NCI-H2081 treated with DMSO at 0.1 percent for 48 hours (cell line): ENCODE measurements at regions not wholly inside any gene's neighbourhood (a gene's known extent, or its start where the extent isn't known, plus 50 kb on each side); places are given as distances from the start of the nearest gene placed in this dataset.

Experiments used
- DNase-seq: peaks from one replicate; lab custom pipeline; 2025; lab: John Stamatoyannopoulos, UW

DNA sequence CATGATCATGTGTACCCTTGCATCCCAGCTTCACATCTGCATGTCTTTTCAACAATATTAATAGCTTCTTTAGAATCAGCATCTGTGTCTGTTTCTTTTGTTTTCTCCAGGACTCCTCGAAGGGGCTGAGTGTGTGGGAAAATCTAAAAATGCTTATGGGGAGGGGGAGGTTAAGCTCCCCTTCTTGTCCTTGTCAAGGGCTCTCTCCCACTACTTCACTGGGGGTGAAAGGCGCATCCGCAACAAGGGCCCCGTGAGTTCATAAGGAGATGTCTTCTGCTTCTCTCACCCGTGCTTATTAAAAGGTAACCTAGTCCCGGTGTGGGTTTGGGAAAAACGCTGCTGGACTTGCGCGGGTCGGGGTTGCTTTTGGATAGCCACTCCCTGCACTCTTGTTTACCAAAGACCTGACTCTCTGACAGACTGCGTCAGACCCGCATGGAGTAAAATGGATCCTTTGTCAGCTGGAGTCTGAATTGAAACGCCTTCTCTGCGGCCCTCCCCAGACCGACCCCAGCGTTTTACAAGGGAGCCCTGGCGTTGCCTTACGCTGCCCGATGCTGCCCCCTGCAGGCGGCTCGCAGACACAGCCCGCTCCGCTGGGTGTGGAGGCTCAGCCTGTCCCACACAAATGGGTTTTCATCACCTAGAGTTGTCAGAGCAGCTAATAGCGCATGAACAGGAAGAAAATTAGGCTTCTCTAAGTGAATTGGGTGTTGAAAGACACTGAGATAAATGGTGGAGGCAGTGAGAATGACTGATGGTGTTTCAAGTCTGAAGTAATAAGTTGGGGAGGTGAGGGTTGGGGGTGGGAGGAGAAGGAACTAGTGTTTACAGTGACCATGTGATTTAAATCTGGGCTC, 53.8 kb downstream of the IER5 start:
- DNase-seq, result peak; percentile 51

DNA sequence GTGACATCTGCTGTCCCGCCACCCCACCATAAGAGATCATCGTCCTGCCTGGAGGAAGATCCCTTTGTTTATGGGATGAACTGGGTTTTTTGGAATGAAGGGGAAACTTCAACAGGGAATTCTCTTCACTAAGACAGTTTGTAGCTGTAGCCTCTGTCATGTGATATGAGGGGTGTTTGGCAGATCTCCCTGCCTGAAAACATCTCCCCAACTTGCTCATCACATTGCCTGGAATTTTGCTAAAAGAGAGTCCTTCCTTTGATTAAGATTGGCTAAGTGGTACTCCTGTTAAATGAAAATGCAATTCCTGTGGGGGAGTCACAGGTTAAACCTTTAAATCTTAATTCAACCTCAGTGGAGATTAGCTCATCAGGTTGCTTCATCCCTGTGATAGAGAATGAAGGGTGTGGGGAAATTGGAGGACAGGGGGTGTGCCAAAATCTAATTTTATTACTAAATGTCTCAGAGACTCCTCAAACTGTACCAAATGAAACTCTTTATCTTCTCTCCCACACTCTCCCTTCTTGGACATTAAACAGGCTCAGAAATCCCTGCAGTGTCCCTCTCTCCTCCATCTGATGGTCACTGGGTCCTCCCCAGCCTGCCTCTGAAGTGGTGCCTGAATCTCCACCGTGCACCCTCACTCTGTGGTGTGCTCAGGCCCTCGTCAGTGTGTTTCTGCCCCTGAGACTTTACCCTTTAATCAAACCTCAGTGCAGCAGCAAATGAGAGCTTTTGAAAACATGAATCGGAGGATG, 54.8 kb downstream of the IER5 start:
- no peak for DNase-seq

DNA sequence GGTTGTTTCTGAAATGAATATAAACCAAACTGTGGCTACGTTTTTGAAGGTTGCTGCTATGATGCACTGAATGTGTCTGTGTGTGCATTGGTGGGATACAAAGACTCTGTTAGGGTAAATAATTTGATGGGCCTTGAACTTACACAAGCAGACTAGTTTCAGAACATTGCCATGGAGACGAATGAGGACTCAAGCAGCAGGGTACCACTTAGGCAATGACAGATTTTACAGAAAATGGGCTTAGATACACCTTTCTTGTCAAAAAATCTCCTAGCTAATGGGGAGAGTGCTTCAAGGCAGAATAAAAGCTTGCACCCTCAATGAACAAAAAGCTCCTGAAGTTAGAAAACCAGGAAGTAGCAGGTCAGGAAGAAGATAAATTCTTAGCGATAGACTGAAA, 55.7 kb downstream of the IER5 start:
- no peak for DNase-seq

DNA sequence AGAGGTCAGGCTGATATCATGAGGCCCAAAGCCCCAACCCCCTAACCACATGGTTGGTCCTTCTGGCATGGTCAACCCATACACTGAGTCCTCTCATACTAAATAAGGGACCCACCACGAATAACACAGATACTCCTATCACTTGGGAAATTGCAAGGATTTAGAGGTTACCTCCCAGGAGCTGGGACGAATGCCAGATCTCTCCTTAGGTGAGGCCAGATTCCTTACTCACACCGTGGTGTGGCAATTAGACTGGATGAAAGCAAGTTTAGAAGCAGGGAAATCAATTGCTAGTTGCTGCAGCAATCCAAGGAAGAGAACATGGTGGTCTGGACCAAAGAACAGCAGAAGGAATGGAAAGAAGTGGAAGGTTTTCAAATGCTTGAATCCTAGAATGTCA, 60.1 kb downstream of the IER5 start:
- no peak for DNase-seq

DNA sequence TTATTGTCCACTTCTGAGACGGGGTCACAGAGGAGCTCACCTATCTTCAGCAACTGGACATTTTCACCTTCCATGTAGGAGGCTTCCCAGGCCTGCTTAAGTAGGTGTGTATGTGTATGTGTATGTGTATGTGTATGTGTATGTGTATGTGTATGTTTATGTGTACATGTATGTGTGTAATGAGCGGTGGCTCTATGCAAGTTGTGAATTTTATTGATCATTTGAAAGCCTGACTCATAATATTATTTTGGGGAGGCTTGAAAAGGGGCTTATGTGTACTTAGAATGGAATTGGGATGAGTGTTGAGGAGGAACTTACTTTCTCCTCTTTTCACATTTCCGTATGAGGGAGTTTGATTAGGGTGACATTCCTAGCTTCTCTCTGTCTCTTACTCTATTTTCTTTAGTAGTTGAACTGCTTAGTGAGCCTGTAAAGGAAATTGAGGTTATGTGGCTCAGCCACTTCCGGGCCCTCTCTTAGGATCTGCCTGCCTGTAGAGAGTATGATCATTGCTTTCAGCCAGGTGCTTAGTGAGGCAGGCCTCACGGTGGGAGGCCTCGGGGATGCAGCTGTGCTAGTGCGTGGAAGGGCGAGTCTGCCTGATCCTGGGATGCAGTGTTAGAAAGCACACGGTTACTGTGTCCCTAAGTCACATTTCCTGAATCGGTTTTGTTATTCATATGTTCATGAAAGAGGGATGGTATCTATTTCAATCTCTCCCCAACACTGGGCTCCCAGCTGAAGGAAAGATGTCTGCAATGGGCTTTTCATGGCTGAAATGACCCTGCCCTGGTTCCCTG, 61.0 kb downstream of the IER5 start:
- DNase-seq, result no peak

DNA sequence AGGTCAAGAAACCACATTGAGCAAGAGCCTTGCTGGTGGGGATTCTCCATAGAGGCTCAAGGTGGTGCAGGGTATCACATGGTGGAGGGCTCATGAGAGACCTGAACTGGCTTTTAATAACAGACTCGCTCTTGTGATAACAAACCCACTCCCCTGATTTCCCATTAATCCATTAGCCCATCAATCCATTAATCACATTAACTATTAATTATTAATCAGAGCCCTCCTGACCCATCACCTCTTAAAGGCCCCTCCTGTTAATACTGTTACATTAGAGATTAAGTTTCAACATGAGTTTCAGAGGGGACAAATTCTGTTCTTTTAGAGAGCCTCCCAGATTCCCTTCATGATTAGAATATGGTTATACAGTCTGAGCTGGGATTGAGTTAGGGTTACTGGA, 61.8 kb downstream of the IER5 start:
- no peak for DNase-seq

DNA sequence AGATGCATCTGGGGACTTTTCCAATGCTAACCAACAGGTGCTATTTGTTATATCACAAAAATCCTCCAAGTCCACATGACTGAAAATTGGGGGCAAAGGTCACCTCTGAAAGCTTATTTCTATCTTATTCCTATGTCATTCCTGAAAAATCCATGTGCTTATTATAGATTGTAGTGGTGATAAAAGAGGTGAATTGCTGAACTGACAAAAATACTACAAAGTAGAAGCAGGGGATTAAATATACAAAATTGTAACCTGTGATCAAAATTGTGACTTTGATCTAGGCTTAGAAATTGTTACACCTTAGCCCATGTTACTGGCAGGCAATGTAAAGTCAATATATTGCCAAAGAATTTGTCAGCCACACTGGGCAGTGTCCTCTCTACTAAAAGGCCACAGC, 62.3 kb downstream of the IER5 start:
- DNase-seq, result no peak

DNA sequence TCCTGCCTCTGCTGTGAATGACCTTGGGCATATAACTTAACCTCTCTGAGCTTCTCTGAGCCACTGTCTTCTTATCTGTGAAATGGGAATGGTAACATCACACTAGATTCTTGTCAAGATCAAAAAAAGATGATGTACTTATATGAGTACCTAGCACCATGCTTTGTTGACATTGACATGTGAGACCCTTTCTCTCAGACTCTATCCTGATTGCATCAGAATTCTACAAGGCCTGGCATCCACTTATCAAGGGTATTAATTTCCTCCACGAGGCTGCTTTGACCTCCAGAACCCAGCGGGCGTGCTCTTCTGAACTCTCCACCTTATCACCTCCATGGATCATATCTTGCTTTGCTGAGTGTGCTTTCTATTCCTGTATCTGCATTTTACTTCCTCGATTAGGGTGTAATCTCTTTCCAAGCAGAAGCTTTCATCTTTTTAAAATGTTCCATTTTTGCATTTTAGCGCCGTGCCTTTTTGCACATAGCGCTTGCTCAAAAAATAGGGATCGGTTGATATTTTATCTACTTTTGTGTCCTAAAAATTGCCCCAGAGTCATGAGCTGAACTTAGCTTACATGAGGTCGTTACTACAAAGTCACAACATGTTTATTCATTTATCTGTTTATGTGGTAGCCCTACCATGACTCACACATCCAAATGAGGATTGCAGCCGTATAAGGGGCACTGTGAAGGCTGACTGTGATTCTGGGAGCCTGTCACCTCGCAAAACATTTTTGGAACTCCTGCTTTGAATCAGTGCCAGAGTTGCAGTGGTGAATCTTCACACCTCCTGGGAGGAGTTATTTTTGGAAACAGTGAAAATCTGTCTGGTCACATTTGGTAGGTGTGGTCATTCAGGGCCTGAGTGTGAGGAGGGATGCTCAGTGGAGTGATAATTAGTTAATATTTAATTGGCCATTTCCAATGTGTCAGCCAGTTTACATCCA, 63.2 kb downstream of the IER5 start:
- DNase-seq, result no peak

DNA sequence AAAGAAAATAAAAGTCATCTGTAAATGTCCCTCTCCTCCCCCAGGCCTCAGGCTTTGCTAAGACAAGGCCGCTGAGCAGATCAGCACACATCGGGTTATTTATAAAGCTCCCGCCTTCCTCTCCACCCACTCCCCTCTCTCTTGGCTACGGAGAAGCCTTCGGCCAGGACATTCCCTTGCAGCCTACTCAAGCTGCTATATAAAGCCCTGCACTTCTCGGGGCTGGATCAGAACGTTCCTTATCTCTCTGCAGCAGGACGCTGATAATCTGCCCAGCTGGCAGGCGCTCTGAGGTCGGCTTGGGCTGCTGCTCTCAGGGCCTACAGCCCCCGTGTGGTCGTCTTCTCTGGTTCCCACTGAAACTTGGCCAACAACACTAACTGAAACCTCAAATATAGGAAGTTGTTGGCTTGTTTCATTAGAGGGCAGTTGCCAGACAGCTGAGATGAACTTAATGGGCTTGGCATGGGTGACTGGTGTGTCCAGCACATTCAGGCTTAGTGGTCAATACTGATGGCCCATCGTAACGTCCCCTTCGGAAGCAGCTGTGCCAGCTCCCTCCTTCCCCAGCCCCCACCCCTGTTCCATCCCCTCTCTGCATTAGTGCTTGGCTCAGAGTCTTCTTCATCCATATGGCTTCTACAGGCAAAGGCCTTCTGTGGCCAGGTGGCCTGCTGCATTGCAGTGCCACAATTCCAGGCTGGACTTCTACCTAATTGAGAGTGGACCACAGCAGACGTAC, 64.6 kb downstream of the IER5 start:
- no peak for DNase-seq

DNA sequence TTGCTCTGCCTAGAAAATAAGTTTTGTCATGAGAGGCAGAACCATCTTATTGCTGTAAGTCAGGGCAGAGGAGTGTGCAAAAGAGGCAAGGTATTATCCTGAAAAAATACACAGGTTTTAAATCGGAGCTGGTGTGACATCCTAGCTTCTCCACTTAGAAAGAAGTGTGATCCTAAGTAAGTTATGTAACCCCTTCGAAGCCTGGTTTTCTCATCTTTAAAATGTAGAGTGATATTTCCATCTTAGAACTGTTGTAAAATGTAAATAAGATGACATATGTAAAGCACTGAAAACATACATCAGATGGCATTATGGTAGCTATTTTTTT, 65.1 kb downstream of the IER5 start:
- no peak for DNase-seq

DNA sequence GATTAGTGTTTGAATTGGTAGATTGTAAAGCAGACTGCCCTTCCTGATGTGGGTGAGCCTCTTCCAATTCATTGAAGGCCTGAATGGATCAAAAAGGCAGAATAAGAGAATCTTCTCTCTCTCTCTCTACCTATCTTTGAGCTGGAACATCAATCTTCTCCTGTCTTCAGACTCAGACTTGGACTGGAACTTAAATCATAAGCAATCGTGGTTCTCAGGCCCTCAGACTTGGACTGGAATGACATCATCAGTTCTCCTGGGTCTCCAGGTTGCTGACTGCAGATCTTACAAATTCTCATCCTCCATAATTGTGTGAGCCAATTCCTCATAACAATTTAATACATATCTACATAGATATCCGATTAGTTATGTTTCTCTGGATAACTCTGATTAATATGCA, 66.8 kb downstream of the IER5 start:
- DNase-seq, result no peak

DNA sequence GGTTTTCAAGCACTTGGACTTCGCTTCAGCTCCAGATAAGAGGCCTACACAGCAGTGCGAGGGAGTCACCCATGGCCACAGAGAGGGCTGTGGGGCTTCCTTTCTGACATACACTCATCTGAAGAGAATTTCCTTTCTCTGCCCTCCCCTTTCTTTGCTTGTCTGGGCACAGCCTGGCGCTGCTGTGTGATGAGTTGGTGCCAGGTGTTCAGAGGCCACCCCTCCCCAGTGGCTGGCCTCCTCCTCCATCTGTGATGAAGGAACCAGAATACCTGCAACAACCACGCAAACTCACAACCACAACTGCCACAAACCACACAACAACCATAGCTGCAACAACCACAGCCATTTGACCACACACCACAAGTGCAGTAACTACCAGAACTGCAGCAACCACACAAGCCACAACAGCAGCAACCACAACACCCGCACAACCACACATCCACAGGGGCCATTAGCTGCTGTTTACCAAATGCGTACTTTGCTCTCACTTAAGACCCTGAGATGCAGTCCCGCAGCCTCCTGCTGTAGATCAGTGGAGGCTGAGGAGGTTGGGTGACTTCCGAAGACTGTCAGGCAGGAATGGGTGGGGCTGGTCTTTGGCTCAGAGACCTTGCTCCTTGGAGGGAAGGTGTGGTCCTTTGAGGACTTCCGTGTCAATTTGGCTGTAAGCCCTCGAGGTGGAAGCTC, 71.1 kb downstream of the IER5 start:
- DNase-seq, result no peak

DNA sequence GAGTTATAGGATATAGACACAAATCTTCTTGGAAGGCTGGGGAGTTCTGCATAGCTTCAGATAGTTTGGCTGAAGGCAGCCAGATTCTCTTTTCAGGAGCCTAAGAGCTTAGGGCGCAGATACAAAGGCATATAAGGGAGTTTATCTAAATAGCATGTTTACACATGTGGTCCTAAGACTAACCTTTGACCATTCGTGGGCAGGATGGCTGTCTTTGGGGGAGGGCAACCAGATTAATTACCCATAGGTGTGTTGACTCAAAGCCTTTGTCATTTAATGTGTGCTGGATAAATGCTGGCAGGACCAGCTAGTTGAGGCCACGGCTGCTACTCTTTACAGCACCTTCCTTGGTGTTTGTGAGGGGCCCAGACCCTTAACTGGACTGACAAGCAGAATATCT, 71.8 kb downstream of the IER5 start:
- no peak for DNase-seq

DNA sequence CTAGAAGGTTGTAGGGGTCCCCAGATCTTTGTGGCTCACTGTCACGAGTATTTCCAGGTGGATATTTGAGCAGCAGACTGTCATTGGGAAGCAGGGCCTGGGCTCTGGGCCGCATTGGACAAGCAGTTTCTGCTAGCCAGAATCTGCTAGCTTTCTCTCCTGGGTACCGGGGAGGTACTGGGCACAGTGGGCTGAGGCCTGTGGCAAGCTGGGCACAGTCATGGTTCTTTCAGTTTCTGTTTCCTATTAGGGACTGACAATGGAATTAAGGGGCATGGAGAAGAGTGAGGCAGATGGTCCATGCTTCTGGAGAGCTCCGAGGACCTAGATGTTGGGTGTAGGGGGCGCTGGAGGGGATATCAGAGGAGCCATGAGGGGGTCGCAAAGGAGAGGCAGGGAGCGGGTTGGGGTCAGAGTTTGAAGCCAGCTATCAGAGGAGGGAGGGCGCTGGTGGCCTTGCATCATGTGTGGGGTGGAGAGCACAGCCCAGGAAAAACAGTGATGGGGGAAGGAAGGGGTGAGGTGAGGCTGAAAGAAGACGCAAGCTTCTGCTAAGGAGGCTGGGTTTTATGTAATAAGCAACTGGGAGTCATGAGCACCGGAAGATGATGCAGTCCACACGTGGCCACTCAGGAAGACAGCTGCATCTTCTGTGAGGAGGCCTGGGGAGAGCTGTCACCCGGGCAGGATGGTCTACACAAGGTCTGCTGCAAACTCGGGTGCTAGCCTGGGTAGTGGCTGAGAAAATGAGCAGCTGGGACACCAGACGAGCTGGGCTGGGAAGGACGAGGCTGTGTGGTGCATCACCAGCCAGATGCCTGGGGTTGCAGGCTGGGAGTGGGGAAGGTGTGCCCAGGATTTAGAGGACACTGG, 72.7 kb downstream of the IER5 start:
- DNase-seq, result no peak

DNA sequence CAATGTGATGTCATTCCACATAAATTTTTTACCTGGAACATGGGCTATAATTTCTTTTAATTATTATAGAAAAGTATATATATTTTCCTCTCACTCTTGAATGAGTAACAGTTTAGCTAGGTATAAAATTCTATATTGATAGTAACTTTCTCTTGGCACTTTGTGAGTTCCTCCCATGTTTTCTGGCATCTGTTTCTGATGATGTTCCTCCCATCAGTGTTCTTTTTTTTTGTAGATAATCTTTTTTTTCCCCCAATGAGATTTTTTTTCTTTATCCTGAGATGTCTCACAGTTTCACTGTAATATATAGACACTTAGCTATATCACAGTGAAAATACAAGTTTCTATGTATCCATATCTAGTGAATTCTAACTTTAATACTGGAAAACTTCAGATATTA, 75.2 kb downstream of the IER5 start:
- DNase-seq, result no peak

DNA sequence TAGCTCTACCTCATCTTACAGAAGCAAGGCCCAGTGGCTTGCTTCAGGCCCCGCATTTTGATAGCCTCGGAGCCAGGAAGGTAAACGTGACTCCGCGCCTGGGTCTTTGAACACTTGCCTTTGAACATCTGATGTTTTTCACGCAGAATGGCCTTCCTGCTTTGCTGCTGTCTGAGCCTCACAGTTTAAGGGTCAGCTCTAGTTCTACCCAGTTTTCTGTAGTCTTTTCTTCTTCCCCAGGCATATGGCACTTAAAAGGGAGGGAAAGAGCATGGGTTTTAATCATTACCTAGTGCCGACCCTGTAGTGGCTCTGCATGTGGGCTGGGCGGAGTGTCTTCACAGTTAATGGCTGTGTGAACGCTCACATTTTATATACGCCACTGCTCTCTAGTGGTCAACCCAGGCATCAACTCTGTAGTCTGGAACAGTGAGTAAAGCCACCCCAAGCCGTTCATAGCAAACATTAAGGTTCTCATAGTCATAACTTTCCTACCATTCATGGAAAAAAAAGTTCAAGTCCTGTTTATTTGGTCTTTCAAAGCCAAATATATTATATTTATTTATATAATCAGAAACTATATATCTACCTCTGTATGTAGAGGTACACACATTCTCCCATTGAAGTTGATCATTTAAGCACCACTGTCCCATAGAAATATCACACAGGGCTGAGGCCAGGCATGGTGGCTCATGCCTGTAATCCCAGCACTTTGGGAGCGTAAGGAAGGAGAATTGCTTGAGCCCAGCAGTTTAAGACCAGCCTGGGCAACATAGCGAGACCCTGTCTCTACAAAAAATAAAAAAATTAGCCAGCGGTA, 78.1 kb downstream of the IER5 start:
- peak; percentile 32 for DNase-seq

DNA sequence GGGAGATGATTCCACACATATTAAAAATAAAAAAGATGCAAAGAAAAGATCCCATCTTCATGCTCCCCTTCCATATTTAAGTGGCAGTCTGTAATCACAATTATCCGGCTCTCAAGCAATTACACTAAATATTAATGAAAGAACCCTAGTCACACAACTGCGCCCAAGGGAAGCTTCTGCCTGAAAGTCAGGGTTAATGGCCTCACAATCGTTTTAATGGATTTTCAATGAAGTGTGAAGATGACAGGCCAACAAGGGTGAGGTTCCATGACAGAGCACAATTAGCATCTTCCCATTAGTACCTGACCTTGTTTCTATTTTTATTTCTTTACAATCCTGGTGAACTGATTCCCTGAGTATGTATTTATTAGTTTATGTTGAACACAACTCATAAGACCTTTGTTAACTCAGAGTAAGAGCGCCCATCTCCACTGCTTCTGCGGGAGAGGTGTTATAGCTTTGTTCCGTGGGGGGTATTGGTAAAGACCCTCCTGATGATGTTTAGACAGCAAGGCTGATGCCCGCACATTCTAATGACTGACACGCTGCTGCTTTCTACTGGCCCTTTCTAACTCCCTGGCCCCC, 80.9 kb downstream of the IER5 start:
- no peak for DNase-seq

DNA sequence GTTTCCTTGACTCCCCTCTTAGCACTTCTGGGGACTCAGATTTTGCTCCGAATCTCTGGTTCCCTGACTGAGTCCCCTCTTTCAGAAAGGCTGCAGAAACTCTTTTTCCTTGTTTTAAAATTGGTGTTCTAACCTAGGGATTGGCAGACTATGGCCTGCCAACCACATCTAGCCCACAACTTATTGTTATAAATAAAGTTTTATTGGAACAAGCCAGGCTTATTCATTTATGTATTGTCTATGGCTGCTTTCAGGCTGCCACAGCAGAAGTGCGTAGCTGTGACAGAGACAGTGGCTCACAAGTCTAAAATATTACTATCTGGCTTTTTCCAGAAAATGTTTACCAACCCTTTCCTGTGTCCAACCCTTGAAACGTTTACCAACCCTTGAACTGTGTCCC, 81.7 kb downstream of the IER5 start:
- no peak for DNase-seq
